DOHH2 (cell line): ENCODE measurements at regions not wholly inside any gene's neighbourhood (a gene's known extent, or its start where the extent isn't known, plus 50 kb on each side); places are given as distances from the start of the nearest gene placed in this dataset.

Experiments used
- H3F3A ChIP-seq: fragments of 200-600 bp; sonication (generic), shearing (Covaris generic); 2 replicates; pipeline ENCODE4 v1.6.0; 2016; ENCODE audit warnings: antibody characterized with exemption, mild to moderate bottlenecking; ENCODE audit not compliant: control insufficient read depth, insufficient read depth
- H3K27ac ChIP-seq: fragments of 200-600 bp; sonication (generic); 2 replicates; pipeline ENCODE4 v1.5.1; 2014; ENCODE audit warnings: low read depth, mild to moderate bottlenecking, low read length, moderate library complexity
- H3K27me3 ChIP-seq: fragments of 200-600 bp; sonication (generic); 2 replicates; pipeline ENCODE4 v1.6.1; 2014; ENCODE audit warnings: mild to moderate bottlenecking, low read length, mixed read lengths; ENCODE audit not compliant: control insufficient read depth
- H3K36me3 ChIP-seq: fragments of 200-600 bp; sonication (generic); 2 replicates; pipeline ENCODE4 v1.6.1; 2014; ENCODE audit warnings: mild to moderate bottlenecking, low read length, moderate library complexity, mixed read lengths; ENCODE audit not compliant: control insufficient read depth
- H3K4me1 ChIP-seq: fragments of 200-600 bp; sonication (generic); 2 replicates; pipeline ENCODE4 v1.6.1; 2014; ENCODE audit warnings: mild to moderate bottlenecking, low read length, mixed read lengths; ENCODE audit not compliant: control insufficient read depth
- H3K4me2 ChIP-seq: fragments of 200-600 bp; sonication (generic); 2 replicates; pipeline ENCODE4 v1.6.0; 2014; ENCODE audit warnings: mild to moderate bottlenecking, low read length, moderate library complexity
- H3K4me3 ChIP-seq: fragments of 200-600 bp; sonication (generic); 2 replicates; pipeline ENCODE4 v1.5.1; 2014; ENCODE audit warnings: mild to moderate bottlenecking, low read length, mixed read lengths
- H3K79me2 ChIP-seq: fragments of 200-600 bp; sonication (generic); 2 replicates; pipeline ENCODE4 v1.6.1; 2014; ENCODE audit warnings: mild to moderate bottlenecking, low read length, mixed read lengths; ENCODE audit not compliant: control insufficient read depth
- H3K9me2 ChIP-seq: fragments of 200-600 bp; sonication (generic); replicated peaks from 2 replicates; pipeline ENCODE4 v1.6.1; 2014; ENCODE audit warnings: mild to moderate bottlenecking, low read length, mixed read lengths; ENCODE audit not compliant: control insufficient read depth
- H3K9me3 ChIP-seq: fragments of 200-600 bp; sonication (generic); 2 replicates; pipeline ENCODE4 v1.6.1; 2014; ENCODE audit warnings: antibody characterized with exemption, low read length, mixed read lengths; ENCODE audit not compliant: control insufficient read depth, insufficient read depth
- H4K20me1 ChIP-seq: fragments of 200-600 bp; sonication (generic); 2 replicates; pipeline ENCODE4 v1.6.0; 2014; ENCODE audit warnings: low read depth, mild to moderate bottlenecking, antibody characterized with exemption, low read length, moderate library complexity; ENCODE audit not compliant: control insufficient read depth, insufficient read depth
- CTCF ChIP-seq: fragments of 200-600 bp; sonication (generic); IDR thresholded peaks from one replicate; pipeline ENCODE4 v1.5.1; 2014; ENCODE audit warnings: antibody characterized with exemption, mild to moderate bottlenecking, low read depth, low read length; ENCODE audit not compliant: poor library complexity, severe bottlenecking
- EZH2phosphoT487 ChIP-seq: fragments of 200-600 bp; sonication (generic); IDR thresholded peaks from 2 replicates; pipeline ENCODE4 v1.6.1; 2017; ENCODE audit warnings: borderline replicate concordance, mild to moderate bottlenecking, antibody characterized with exemption, low read length, moderate library complexity, mixed read lengths

- Histone ChIP-seq H3K4me1 (no peaks in the 10 kb centered on the region), H3K9me2 (no peaks in the 10 kb centered on the region), H3K4me2 (no peak overlapping the region), H3K36me3 (no peaks in the 10 kb centered on the region), H3F3A (no peaks in the 10 kb centered on the region), H3K4me3 (no peak overlapping the region), H3K27ac (no peak overlapping the region), H3K27me3 (peaks cover 7% of the 10 kb centered on the region), H4K20me1 (no peaks in the 10 kb centered on the region), H3K9me3 (no peaks in the 10 kb centered on the region), H3K79me2 (no peaks in the 10 kb centered on the region)
- TF ChIP-seq EZH2phosphoT487 (no peak), CTCF (no peak)
Observed at GRCh38 chr5:96177303-96177869, 215.7 kb upstream of the ELL2 start.

GRCh38 chr5:96176022-96176421, 214.4 kb upstream of the ELL2 start:
- Histone ChIP-seq H3K9me3 (no peaks in the 10 kb centered on the region), H3K27ac (no peak overlapping the region), H3K27me3 (peaks cover 7% of the 10 kb centered on the region), H3K79me2 (no peaks in the 10 kb centered on the region), H4K20me1 (no peaks in the 10 kb centered on the region), H3F3A (no peaks in the 10 kb centered on the region), H3K4me2 (no peak overlapping the region), H3K4me3 (no peak overlapping the region), H3K4me1 (no peaks in the 10 kb centered on the region), H3K9me2 (no peaks in the 10 kb centered on the region), H3K36me3 (no peaks in the 10 kb centered on the region)
- TF ChIP-seq EZH2phosphoT487 (no peak), CTCF (no peak)

GRCh38 chr5:96175090-96175489, 213.4 kb upstream of the ELL2 start:
- Histone ChIP-seq H4K20me1 (no peaks in the 10 kb centered on the region), H3K79me2 (no peaks in the 10 kb centered on the region), H3K27ac (no peak overlapping the region), H3K9me3 (no peaks in the 10 kb centered on the region), H3K4me1 (no peaks in the 10 kb centered on the region), H3K27me3 (peaks cover 7% of the 10 kb centered on the region), H3K9me2 (no peaks in the 10 kb centered on the region), H3K4me3 (no peak overlapping the region), H3K36me3 (no peaks in the 10 kb centered on the region), H3K4me2 (no peak overlapping the region), H3F3A (no peaks in the 10 kb centered on the region)
- peak; percentile 43 for TF ChIP-seq CTCF
- no peak for TF ChIP-seq EZH2phosphoT487
